Thyroid gland (tissue), 4 donors: ENCODE measurements at regions not wholly inside any gene's neighbourhood (a gene's known extent, or its start where the extent isn't known, plus 50 kb on each side); places are given as distances from the start of the nearest gene placed in this dataset.

Experiments used
- DNase-seq, 2 donors: peaks; one replicate each; pipeline ENCODE4 v3.0.0-alpha.2; 2019
- H3K27ac ChIP-seq, 3 donors: fragments of 200-600 bp; sonication (generic); 1 replicate in 2 of 3; 2 replicates in 1 of 3; pipeline ENCODE4 v1.5.1; 2016 to 2019; ENCODE audit warnings: mild to moderate bottlenecking in 1 of 3, moderate library complexity in 1 of 3
- H3K27me3 ChIP-seq: fragments of 200-600 bp; sonication (generic); one replicate; pipeline ENCODE4 v1.5.1; 2019
- H3K36me3 ChIP-seq, 2 donors: fragments of 200-600 bp; sonication (generic); one replicate each; pipeline ENCODE4 v1.5.1; 2016 to 2019
- H3K4me1 ChIP-seq, 2 donors: fragments of 200-600 bp; sonication (generic); one replicate each; pipeline ENCODE4 v1.5.1; 2017 to 2019
- H3K4me3 ChIP-seq, 3 donors: fragments of 200-600 bp; sonication (generic); replicated peaks in 1 of 3; 1 replicate in 2 of 3; 2 replicates in 1 of 3; pipeline ENCODE4 v1.5.1; 2016; ENCODE audit warnings: mild to moderate bottlenecking in 1 of 3
- H3K9me3 ChIP-seq: fragments of 200-600 bp; sonication (generic); one replicate; pipeline ENCODE4 v1.5.1; 2017
- CTCF ChIP-seq, 6 experiments: fragments of 200-600 bp in 3 of 6; fragments of 450-650 bp in 3 of 6; sonication (generic) in 3 of 6; IDR thresholded peaks; one replicate each; pipeline ENCODE4 v1.5.1; 2016 to 2019; ENCODE audit warnings: antibody characterized with exemption in 6 of 6, mild to moderate bottlenecking in 2 of 6, inconsistent platforms in 1 of 6, moderate library complexity in 1 of 6
- POLR2A ChIP-seq, 2 donors: fragments of 450-650 bp; IDR thresholded peaks; one replicate each; pipeline ENCODE4 v1.6.1; 2017; ENCODE audit warnings: antibody characterized with exemption in 2 of 2, mild to moderate bottlenecking in 2 of 2, moderate library complexity in 1 of 2
- WGBS, 2 donors: methylation state at CpG; one replicate each; pipeline ENCODE4 v1.1.5; 2017; 5-methylcytosine and 5-hydroxymethylcytosine counted together
- intact Hi-C: fragments of 100-400 bp; cut with DNase I; formaldehyde crosslinking; loops from one replicate; pipeline ENCODE4 v1.15.1; 2023

- Histone ChIP-seq H3K4me1 (peaks cover 0 to under 1% of the 10 kb centered on the region in 2 donors), H3K4me3 (no peak overlapping the region), H3K36me3 (no peaks in the 10 kb centered on the region), H3K9me3 (no peaks in the 10 kb centered on the region), H3K27me3 (no peaks in the 10 kb centered on the region), H3K27ac (no peak overlapping the region)
- DNase-seq, result no peak
- no peak for TF ChIP-seq CTCF (IDR thresholded peaks at IDR 0.05)
- no peak for TF ChIP-seq POLR2A (IDR thresholded peaks at IDR 0.05)
- intact Hi-C loops, result loop anchor here (10.0 kb wide), 2 partner anchors 107 to 457 kb away; no protein-coding TSS in a partner anchor
- WGBS, 2 donors, result 51 to 85% methylated on average over 6 of the region's 6 CpGs
These were observed 492.5 kb upstream of the ADGRL2 start for GRCh38 chr1:81308191-81308590.

- H3K27ac ChIP-seq, result peak overlapping the region in 1 of 3 donors; percentile 25
- intact Hi-C loops, result loop anchor here (10.0 kb wide), 2 partner anchors 107 to 457 kb away; no protein-coding TSS in a partner anchor
- TF ChIP-seq POLR2A (IDR thresholded peaks at IDR 0.05) (no peak), CTCF (IDR thresholded peaks at IDR 0.05) (no peak)
- no peaks in the 10 kb centered on the region for H3K27me3 ChIP-seq
- no peaks in the 10 kb centered on the region for H3K4me1 ChIP-seq
- H3K36me3 ChIP-seq, result no peaks in the 10 kb centered on the region
- no peak overlapping the region for H3K4me3 ChIP-seq
- no peaks in the 10 kb centered on the region for H3K9me3 ChIP-seq
- 59 to 81% methylated on average over 5 of the region's 5 CpGs for WGBS, 2 donors
- DNase-seq, result no peak
These were observed 492.9 kb upstream of the ADGRL2 start for GRCh38 chr1:81307786-81308185.

- H3K36me3 ChIP-seq, result no peaks in the 10 kb centered on the region
- no peaks in the 10 kb centered on the region for H3K9me3 ChIP-seq
- H3K4me1 ChIP-seq, result no peaks in the 10 kb centered on the region
- DNase-seq, result peak; percentile 15 to 20
- no peaks in the 10 kb centered on the region for H3K27me3 ChIP-seq
- peak in 4 of 6 experiments; percentile 47 to 84 (median 66) for TF ChIP-seq CTCF (IDR thresholded peaks at IDR 0.05)
- no peak for TF ChIP-seq POLR2A (IDR thresholded peaks at IDR 0.05)
- H3K4me3 ChIP-seq, result peak overlapping the region in 2 of 3 donors; percentile 29 to 42
- peak overlapping the region in 1 of 3 donors; percentile 15 for H3K27ac ChIP-seq
- WGBS, 2 donors, result 3% methylated on average over 7 of the region's 7 CpGs
- intact Hi-C loops, result loop anchor here (10.0 kb wide), 2 partner anchors 109 to 459 kb away; no protein-coding TSS in a partner anchor
These were observed 494.7 kb upstream of the ADGRL2 start for GRCh38 chr1:81305997-81306452.

- Histone ChIP-seq H3K36me3 (no peaks in the 10 kb centered on the region), H3K9me3 (no peaks in the 10 kb centered on the region), H3K4me1 (no peaks in the 10 kb centered on the region), H3K27ac (no peak overlapping the region), H3K4me3 (no peak overlapping the region), H3K27me3 (no peaks in the 10 kb centered on the region)
- intact Hi-C loops, result loop anchor here (10.0 kb wide), 2 partner anchors 111 to 461 kb away; no protein-coding TSS in a partner anchor
- no peak for DNase-seq
- no peak for TF ChIP-seq CTCF (IDR thresholded peaks at IDR 0.05)
- TF ChIP-seq POLR2A (IDR thresholded peaks at IDR 0.05), result no peak
These were observed 496.5 kb upstream of the ADGRL2 start for GRCh38 chr1:81304187-81304586.

- no peaks in the 10 kb centered on the region for H3K4me1 ChIP-seq
- DNase-seq, result no peak
- H3K27me3 ChIP-seq, result no peaks in the 10 kb centered on the region
- no peak overlapping the region for H3K4me3 ChIP-seq
- no peak overlapping the region for H3K27ac ChIP-seq
- WGBS, 2 donors, result 91 to 96% methylated on average over 2 of the region's 2 CpGs
- no peaks in the 10 kb centered on the region for H3K36me3 ChIP-seq
- no peaks in the 10 kb centered on the region for H3K9me3 ChIP-seq
- intact Hi-C loops, result loop anchor here (10.0 kb wide), 2 partner anchors 115 to 465 kb away; no protein-coding TSS in a partner anchor
- TF ChIP-seq POLR2A (IDR thresholded peaks at IDR 0.05), result no peak
- TF ChIP-seq CTCF (IDR thresholded peaks at IDR 0.05), result no peak
These were observed 500.8 kb upstream of the ADGRL2 start for GRCh38 chr1:81299892-81300291.
